ENCODE measurements at regions not wholly inside any gene's neighbourhood (a gene's known extent, or its start where the extent isn't known, plus 50 kb on each side); places are given as distances from the start of the nearest gene placed in this dataset.
"Not testable (repeated sequence)": the region's sequence is repeated elsewhere in the genome, so short reads cannot be mapped to it uniquely, and the experiment has no call there.

DNA sequence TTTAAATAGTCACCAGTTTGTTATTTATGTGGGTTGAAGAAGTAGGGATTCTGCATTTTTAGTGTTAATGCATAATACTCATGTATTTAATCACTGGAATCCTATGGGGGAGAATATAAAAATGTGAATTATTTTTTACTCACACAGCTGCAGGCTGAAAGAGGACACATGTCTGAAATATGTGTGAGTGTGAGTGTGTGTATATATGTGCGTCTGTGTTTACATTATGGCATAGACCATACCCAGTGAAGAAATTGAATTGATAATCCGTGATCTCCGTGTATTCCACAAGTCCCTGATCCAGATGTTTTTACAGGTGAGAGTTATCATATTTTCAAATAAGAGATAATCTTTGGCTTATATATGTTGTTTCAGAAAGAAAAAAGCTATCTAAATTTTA is 225.3 kb downstream of the ICOS start:
- H3K27ac ChIP-seq = no peak overlapping the region
- no peak overlapping the region for H3K4me3 ChIP-seq
- DNase-seq (ENCODE audit: low spot score) = no peak

DNA sequence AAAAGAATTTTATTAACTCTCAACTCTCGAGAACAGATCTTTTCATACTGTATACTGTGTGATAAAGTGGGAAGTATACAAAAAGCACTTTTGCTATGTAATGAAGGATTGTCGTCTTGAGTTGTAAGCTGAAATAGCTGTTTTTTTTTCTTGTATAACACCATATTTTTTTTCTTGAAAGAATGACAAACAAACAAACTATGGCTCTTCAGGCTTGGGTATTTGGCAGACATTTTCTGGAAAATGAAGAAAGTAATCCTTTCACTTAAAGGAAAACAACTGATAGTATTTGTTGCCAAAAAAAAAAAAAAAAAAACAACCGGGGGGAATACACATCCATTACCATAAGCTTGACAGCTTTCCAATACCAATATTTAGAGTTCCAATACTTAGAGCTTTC is 230.4 kb downstream of the ICOS start:
- DNase-seq (ENCODE audit: low spot score) = no peak
- Histone ChIP-seq H3K27ac (no peak overlapping the region), H3K4me3 (no peak overlapping the region)
- TF ChIP-seq, protein P1, sequence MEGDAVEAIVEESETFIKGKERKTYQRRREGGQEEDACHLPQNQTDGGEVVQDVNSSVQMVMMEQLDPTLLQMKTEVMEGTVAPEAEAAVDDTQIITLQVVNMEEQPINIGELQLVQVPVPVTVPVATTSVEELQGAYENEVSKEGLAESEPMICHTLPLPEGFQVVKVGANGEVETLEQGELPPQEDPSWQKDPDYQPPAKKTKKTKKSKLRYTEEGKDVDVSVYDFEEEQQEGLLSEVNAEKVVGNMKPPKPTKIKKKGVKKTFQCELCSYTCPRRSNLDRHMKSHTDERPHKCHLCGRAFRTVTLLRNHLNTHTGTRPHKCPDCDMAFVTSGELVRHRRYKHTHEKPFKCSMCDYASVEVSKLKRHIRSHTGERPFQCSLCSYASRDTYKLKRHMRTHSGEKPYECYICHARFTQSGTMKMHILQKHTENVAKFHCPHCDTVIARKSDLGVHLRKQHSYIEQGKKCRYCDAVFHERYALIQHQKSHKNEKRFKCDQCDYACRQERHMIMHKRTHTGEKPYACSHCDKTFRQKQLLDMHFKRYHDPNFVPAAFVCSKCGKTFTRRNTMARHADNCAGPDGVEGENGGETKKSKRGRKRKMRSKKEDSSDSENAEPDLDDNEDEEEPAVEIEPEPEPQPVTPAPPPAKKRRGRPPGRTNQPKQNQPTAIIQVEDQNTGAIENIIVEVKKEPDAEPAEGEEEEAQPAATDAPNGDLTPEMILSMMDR (IDR thresholded peaks at IDR 0.05) = no peak

More for the DNA sequence above, 225.3 kb downstream of the ICOS start:
- TF ChIP-seq, protein P1 (IDR thresholded peaks at IDR 0.05) = no peak

DNA sequence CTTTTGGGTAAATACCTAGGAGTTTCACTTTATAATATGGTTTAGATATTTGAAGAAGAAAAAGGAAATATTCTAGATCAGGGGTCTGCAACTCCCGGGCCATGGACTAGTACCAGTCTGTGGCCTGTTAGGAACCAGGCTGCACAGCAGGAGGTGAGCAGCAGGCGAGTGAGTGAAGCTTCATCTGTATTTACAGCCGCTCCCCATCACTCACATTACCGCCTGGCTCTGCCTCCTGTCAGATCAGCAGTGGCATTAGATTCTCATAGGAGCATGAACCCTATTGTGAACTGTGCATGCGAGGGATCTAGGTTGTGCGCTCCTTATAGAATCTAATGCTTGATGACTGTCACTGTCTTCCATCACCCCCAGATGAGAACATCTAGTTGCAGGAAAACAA is 231.1 kb downstream of the ICOS start:
- H3K4me3 ChIP-seq; H3K27ac ChIP-seq; DNase-seq (ENCODE audit: low spot score): not testable (repeated sequence)

DNA sequence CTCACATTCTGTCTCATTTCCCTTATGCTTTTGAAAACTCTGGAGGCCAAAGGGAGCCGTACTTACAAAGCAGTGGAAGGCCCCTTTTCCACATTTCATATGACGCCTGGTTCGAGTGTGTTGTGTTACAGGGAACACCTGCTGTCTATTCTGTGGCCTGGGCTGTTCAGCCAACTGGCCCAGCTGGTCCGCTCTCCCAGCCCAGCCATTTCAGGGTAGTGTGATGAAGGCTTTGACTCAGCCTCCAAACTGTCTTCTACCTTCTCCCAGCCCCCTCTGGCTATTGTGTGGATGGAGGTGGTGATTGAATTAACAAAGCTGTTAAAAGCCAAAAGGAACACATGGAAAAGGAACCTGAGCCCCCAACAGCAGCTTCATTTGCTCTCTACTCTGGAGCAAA is 233.8 kb downstream of the ICOS start:
- no peak for DNase-seq (ENCODE audit: low spot score)
- TF ChIP-seq, protein P1 (IDR thresholded peaks at IDR 0.05) = no peak
- no peak overlapping the region for H3K27ac ChIP-seq
- H3K4me3 ChIP-seq = no peak overlapping the region

DNA sequence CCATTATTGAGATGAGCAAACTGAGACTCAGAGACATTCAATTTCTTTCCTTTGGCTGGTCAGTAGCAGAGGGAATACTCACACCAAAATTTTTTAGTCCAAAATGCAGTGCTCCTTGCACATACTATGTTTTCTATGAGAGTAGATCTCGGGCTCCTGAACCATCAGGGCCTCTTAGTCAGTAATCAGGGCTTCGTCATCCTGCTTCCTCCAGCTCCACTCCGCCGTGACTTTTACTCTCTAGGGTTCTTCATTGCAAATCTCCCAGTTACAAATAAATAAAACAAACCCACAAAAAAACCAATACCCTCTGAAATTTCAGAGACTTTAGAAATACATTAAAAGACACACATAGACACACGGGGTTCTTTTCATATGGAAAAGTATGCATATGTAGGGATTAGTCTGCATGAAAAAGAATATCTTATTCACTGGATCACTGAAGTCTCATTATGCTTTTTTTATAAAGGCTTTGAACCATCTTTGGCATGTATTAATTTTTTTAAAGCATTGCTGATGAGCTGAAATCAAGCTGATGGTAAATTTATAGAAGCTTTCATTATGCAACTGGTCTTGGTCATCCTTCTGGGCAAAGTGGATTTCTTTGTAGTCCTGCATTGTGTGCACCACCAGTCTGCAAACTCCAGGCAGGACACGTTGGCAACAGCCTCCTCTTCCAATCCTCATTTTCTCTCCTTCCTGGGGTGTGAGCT is 235.0 kb downstream of the ICOS start:
- TF ChIP-seq, protein P1 (IDR thresholded peaks at IDR 0.05) = no peak
- H3K27ac ChIP-seq = no peak overlapping the region
- no peak overlapping the region for H3K4me3 ChIP-seq
- DNase-seq (ENCODE audit: low spot score) = no peak

DNA sequence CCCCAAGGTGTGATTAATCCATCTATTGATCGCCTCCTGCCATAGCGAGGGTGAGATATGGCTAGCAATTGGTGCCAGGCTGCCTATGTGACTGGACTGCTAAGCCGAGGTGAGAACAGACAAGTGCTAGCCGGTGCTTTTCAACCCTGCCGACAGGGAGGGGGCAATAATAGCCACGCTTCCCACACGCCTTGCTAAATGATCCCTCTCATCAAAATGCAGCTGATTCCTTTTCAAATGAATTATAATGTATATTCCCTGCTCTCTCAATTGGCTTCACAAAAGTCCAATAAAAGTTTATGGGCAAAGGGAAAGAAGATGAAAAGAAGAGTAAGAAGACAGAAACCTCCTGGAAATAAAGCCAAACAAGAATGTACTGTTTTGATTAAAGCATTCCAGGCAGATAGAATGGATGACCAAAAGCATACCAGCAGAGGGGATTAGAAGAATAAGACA is 235.6 kb downstream of the ICOS start:
- DNase-seq (ENCODE audit: low spot score) = no peak
- Histone ChIP-seq H3K4me3 (no peak overlapping the region), H3K27ac (no peak overlapping the region)
- TF ChIP-seq, protein P1 (IDR thresholded peaks at IDR 0.05) = no peak

DNA sequence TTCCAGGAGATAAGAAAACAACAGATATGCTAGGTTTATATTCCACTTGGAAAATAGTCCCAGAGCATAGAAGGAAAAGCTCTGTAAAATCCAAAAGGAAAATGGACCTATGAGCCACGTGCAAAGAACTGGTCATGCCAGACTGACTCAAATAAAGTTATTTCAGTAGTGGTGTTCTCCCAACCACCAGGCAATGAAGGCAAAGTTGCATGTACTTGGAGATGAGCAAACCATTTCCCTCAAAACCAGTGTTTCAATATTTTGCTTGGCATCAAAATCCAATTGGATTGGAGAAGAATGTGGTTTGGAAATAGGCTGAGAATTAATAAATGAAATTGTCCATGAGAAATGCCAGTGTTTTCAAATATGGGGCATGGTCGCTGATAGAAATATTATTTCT is 237.5 kb downstream of the ICOS start:
- no peak for DNase-seq (ENCODE audit: low spot score)
- TF ChIP-seq, protein P1 (IDR thresholded peaks at IDR 0.05) = no peak
- H3K27ac ChIP-seq = no peak overlapping the region
- H3K4me3 ChIP-seq = no peak overlapping the region
